HG03103 (cell line): ENCODE measurements at regions not wholly inside any gene's neighbourhood (a gene's known extent, or its start where the extent isn't known, plus 50 kb on each side); places are given as distances from the start of the nearest gene placed in this dataset.
"Not testable (repeated sequence)": the region's sequence is repeated elsewhere in the genome, so short reads cannot be mapped to it uniquely, and the experiment has no call there.

ENCODE experiments used
- ATAC-seq: cut with Tn5 transposase; IDR thresholded peaks from one replicate; pipeline ENCODE4 v1.9.1; 2021; ENCODE audit warnings: low read depth; ENCODE audit not compliant: unreplicated experiment

DNA sequence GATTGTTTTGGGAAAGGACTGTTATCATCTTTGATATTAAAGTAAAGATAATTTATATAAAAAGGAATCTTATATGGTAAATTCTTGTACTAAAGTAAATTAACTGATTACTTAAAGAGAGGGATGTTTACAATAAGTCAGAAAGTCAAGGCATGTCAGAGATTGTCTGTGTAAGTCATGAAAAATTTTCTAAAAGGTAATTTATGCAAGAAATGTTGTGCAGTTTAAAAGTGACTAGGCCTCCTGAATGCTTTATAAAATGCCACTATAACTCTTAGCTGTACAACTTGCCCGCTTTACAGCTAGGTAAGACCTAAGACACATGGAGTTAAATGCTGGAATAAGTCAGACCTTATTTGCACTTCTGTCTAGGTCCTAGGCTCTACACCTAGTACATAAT lies 692.9 kb downstream of the GBE1 start:
- no peak for ATAC-seq

GRCh38 chr3:81063896-81064295 lies 697.5 kb downstream of the GBE1 start:
- no peak for ATAC-seq

DNA sequence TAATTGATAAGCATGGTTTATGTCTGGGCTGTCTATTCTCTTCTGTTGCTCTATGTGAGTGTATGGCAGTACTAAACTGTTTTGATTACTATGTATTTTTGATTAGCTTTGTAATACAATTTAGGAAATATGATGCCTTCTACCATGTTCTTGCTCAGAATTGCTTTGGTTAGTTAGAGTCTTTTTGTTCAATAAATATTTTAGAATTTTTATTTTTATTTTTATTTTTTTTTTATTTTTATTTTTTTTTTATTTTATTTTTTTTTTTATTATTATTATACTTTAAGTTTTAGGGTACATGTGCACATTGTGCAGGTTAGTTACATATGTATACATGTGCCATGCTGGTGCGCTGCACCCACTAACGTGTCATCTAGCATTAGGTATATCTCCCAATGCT lies 710.3 kb downstream of the GBE1 start:
- not testable (repeated sequence) for ATAC-seq

DNA sequence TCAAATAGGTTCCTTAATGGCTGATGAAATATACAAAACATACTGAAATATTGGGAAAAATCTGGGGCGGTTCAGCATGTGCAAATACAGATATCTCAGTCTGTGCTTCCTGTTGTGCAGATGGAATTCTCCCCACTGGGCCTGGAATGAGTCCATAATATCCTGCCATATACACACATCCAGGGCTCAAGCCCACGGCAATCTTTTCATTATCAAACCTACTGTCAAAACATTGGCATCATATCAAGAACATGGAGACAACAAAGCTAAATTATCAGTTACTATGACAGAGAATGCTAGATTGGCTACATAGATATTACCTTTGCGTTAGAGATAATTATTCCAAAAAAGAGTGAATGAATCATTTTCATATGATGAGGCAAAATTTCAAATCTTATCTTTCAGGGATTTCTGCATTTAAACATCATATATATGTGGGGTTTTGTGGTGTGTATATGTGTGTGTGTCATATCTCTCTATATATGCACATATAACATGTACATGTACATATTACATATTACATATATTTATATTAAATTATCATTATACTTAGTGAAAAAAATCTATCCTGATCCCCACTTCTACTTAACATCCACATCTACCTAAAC lies 713.3 kb downstream of the GBE1 start:
- ATAC-seq, result no peak

GRCh38 chr3:81045976-81046375 lies 715.5 kb downstream of the GBE1 start:
- no peak for ATAC-seq

DNA sequence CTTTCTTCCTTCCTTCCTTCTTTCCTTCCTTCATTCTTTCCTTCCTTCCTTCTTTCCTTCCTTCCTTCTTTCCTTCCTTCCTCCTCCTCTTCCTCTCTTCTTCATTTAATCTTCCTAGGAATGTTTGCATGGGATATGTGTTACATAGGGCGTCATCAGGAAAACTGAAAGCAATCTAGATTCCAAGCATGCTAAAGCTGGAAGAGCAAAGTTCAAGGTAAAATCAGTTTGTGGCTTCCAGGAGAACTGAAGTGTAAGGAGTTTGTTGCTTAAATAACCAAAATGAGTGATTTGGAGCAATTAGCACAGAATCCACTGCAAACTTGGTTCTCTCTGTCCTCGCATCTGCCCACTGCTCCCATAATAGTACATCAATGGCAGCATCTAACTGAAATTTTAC lies 716.2 kb downstream of the GBE1 start:
- ATAC-seq, result no peak

- no peak for ATAC-seq
Observed at GRCh38 chr3:81043660-81044199, 717.7 kb downstream of the GBE1 start.

DNA sequence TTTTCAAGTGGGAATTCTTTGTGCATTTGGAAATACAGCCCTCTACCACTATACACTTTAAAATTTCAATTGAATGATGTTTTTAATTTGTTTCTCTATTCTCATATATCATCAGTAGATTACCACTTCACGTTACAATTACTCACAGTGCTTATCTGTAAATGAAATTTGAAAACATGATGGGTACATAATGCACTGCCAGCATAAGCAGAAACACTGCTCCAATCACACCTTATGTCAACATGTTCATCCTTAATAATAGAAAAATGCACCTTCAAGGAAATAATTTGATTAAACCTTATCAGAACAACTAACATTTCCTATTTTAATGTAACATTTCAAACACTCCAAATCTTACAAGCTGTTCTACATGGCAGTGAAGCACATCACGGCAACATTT lies 718.4 kb downstream of the GBE1 start:
- ATAC-seq, result no peak

DNA sequence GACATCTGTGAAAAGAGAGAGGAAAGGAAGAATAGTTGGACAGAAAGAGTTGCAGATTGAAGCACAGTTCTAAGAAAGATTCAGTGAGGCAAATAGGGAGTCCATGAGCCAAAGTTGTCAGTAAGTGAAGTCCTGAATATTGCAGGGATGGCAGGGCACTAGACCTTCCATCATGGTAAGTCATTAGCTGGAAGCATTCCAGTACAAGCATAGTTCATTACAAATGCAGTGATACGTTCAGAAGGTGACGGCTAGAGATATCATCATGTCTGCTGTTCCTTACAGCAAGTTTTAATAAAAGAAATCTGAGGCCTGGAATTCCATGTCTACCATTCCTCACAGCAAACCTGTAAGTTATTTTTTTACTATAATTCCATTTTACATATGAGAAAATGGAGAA lies 720.1 kb downstream of the GBE1 start:
- no peak for ATAC-seq

DNA sequence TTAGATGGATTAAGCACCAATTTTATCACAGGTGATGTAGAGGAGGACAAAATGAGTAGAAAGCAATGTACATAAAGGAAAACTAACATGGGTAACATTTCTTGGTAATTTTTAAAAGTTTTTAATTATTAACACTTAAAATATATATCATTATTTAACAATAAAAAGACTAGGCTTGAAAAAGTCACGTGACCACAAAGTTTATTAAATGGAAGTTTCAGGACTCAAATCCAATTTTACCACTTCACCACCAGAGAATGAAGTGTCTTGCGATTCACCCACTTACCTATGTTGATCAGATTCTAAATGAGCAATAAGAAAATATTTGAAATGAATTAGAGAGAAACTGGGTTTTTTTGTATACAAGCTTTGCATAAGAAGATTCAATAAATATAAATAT lies 721.3 kb downstream of the GBE1 start:
- ATAC-seq, result no peak

DNA sequence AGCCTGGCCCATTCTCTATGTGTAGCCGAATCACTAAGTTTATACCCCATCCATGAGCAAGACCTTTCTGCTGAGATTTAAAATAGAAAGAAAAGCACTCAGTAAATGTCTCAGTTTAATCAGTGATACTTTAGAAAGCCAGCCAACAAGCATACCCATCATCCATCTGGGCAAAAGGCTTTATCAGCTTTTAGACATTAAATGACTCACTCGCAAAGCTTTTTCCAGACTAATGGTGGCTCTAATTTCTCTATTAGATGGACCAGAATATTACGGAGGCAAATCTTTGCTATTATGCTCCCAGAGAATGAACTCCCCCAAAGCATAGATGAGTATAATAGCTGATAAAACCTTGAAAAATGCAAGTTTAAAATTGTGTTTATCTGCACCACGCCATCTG lies 727.8 kb downstream of the GBE1 start:
- no peak for ATAC-seq

- ATAC-seq, result no peak
Observed at GRCh38 chr3:81033185-81033584, 728.3 kb downstream of the GBE1 start.

- no peak for ATAC-seq
Observed at GRCh38 chr3:81029861-81030260, 731.6 kb downstream of the GBE1 start.

DNA sequence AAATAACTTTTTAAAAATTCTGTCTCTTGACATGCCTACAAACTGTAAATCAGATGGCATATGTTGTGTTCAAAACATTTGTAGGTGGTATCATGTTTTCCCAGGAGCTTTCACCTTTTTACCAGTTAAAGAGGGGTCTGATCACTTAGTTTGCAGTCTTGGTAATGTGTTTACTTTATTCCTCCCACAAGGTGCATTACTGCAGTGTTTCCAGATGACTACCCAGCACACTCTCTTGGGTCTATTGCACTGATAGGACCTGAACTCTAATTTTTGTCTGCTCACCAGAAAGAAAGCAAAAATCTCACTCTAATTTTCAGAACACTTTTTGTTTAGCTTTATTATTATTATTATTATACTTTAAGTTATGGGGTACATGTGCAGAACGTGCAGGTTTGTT lies 734.1 kb downstream of the GBE1 start:
- no peak for ATAC-seq

DNA sequence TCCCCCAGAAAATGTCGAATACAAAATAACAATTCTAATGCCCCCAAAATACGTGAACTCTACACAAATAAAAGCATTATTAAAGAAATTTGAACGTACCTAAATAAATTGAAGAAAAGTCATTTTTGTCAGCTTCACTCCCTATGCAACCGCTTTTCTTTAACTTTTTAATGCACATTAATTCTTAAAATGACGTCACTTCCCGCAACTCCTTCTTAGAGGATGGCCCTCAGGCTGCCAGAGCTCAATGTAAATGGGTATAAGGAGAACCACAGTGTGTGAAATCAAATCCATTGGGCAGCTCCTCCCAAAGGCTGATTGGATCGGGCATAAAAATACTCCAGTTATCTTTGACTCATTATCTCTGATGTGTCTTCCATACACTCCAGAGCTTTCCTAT lies 736.9 kb downstream of the GBE1 start:
- ATAC-seq, result no peak

DNA sequence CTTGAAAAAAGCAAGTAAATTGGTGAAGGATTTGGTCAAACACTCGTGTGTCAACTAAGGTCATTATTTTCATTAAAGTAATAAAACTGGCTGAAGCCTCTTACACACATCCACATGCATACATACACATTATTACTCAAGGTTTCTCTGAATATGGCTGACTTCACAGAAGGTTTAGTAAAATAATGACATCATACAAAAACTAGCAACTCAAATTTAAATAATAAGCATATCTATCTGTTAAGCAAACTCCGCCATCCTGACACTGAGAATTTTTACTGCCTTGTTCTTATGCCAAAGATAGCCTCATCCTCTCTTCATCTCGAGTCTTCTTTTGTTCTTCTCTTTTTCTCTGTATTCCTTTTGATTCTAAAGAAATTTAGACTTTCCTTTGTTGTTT lies 739.1 kb downstream of the GBE1 start:
- no peak for ATAC-seq

DNA sequence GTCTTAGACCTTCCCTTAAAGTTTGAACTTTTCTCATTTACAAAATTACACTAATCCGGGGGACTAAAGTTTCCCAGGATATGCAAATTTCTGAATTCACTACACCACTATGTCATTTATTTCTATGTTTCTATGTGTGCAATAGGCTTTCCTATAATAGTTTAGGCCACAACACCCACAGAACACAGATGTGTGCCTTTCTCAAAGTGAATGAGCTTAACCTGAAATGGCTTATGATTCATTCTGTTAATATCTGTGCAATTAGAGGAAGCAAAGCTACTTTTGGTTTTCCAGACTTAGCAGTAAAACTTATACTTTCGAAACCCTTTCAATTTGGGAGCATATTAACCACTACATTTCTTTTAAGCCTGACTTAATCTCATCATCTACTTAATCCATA lies 748.1 kb downstream of the GBE1 start:
- no peak for ATAC-seq

DNA sequence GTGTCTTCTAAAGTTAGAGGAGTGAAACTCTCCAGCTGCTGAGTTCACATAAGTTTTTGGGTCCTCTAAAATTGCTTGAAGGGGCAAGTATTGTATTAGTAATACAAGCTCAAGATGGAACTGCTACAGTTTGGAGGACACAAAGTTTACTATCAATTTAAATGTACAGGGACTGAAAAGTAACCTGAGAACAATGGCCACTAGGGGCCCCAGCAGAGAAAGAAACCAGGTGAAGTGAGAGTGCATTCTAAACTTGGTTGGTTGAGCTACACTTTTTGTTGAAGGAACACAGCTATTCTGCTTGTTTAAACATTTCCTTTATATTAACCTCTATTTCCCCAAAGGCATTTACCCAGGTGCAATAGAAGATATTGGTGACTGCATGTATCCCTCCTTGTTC lies 755.5 kb downstream of the GBE1 start:
- no peak for ATAC-seq

DNA sequence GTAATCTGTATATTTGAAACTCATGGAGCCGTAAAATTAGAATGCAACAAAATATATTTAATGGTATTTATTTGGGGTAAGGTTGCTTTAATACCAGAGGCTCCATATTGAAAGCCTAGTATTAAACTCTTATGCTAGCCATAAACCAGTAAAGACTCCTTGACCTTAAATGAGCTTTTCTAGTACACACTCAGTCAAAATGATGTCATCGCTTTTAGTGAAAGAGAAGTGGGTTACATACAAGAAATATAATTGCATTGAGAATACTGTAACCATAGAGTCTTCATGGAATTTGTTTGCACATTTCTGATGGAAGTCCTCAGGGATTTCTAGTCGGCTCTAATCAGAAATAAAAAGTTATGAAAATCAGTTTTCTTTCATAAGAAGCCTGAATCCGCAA lies 757.6 kb downstream of the GBE1 start:
- ATAC-seq, result no peak

- ATAC-seq, result no peak
Observed at GRCh38 chr3:81003008-81003645, 758.3 kb downstream of the GBE1 start.

GRCh38 chr3:80999481-80999880 lies 762.0 kb downstream of the GBE1 start:
- ATAC-seq, result no peak

- no peak for ATAC-seq
Observed at GRCh38 chr3:80998022-80998421, 763.4 kb downstream of the GBE1 start.

- ATAC-seq, result no peak
Observed at GRCh38 chr3:80997622-80998021, 763.8 kb downstream of the GBE1 start.
